B cell (primary cell): ENCODE measurements at regions not wholly inside any gene's neighbourhood (a gene's known extent, or its start where the extent isn't known, plus 50 kb on each side); places are given as distances from the start of the nearest gene placed in this dataset.

Experiments
- ATAC-seq: fragments of 200-7000 bp; cut with Tn5 transposase; one replicate; pipeline ENCODE4 v1.10.0; 2021; ENCODE audit warnings: low read depth, mild to moderate bottlenecking, moderate number of reproducible peaks, moderate library complexity
- CTCF ChIA-PET: fragments of 350-600 bp; sonication (Branson Sonifier 250); formaldehyde crosslinking; loops from one replicate; lab custom pipeline; 2021; ENCODE audit warnings: antibody characterized with exemption, inconsistent platforms; lab: Charles Lee
- POLR2A ChIA-PET: fragments of 350-600 bp; sonication (Branson Sonifier 250); formaldehyde crosslinking; loops from one replicate; lab custom pipeline; 2021; ENCODE audit warnings: antibody characterized with exemption; lab: Charles Lee
- DNase-seq: peaks from one replicate; pipeline ENCODE4 v3.0.0; 2013
- H2AFZ ChIP-seq: 2 replicates; pipeline ENCODE4 v1.6.1; 2012; ENCODE audit warnings: mild to moderate bottlenecking, low read depth, low read length; ENCODE audit not compliant: insufficient read depth, poor library complexity, severe bottlenecking
- H3K27ac ChIP-seq, 2 donors: 1 replicate in 1 of 2; 2 replicates in 1 of 2; pipeline ENCODE4 v1.5.1; 2012 to 2013; ENCODE audit warnings: low read length in 2 of 2, mild to moderate bottlenecking in 2 of 2, moderate library complexity in 1 of 2
- H3K27me3 ChIP-seq, 4 experiments: fragments of 200-600 bp in 1 of 4; sonication (generic) in 1 of 4; replicated peaks in 1 of 4; 1 replicate in 2 of 4; 2 replicates in 2 of 4; pipeline versions ENCODE4 v1.6.1 to v1.7.0; 2013 to 2016; ENCODE audit warnings: low read length in 3 of 4, mild to moderate bottlenecking in 2 of 4, mixed read lengths in 1 of 4, moderate library complexity in 1 of 4; ENCODE audit not compliant: insufficient read depth in 4 of 4, control insufficient read depth in 3 of 4; ENCODE audit errors: control extremely low read depth in 1 of 4
- H3K36me3 ChIP-seq, 2 experiments: replicated peaks in 1 of 2; 1 replicate in 1 of 2; 2 replicates in 1 of 2; pipeline versions ENCODE4 v1.6.1 to v1.7.1; 2013; ENCODE audit warnings: low read length in 1 of 2; ENCODE audit not compliant: insufficient read depth in 2 of 2, control insufficient read depth in 1 of 2; ENCODE audit errors: control extremely low read depth in 1 of 2, extremely low read depth in 1 of 2
- H3K4me1 ChIP-seq, 2 donors: fragments of 200-600 bp in 1 of 2; sonication (generic) in 1 of 2; 1 replicate in 1 of 2; 2 replicates in 1 of 2; pipeline versions ENCODE4 v1.5.1 to v1.6.1; 2013 to 2017; ENCODE audit warnings: low read length in 2 of 2; ENCODE audit not compliant: control insufficient read depth in 2 of 2, insufficient read depth in 2 of 2
- H3K4me2 ChIP-seq: replicated peaks from 2 replicates; pipeline ENCODE3; 2012; ENCODE audit warnings: mild to moderate bottlenecking, low read depth, low read length; ENCODE audit not compliant: poor library complexity, severe bottlenecking
- H3K4me3 ChIP-seq, 5 experiments: fragments of 200-600 bp in 1 of 5; sonication (generic) in 1 of 5; 1 replicate in 3 of 5; 2 replicates in 2 of 5; pipeline versions ENCODE4 v1.5.1 to v1.7.0; 2011 to 2016; ENCODE audit warnings: low read length in 4 of 5, mild to moderate bottlenecking in 4 of 5, low read depth in 2 of 5, control low read depth in 1 of 5, moderate library complexity in 1 of 5; ENCODE audit not compliant: insufficient read depth in 1 of 5; ENCODE audit errors: control extremely low read depth in 1 of 5, extremely low read depth in 1 of 5
- H3K79me2 ChIP-seq: fragments of 200-600 bp; sonication (generic); one replicate; pipeline ENCODE4 v1.6.0; 2016; ENCODE audit warnings: low read length; ENCODE audit not compliant: control insufficient read depth, insufficient read depth
- H3K9ac ChIP-seq: fragments of 200-600 bp; sonication (generic); 2 replicates; pipeline ENCODE4 v1.6.1; 2017; ENCODE audit warnings: mild to moderate bottlenecking, low read length, moderate library complexity
- H3K9me3 ChIP-seq, 3 donors: one replicate each; pipeline versions ENCODE4 v1.6.1 to v1.7.1; 2013; ENCODE audit warnings: low read length in 2 of 3; ENCODE audit not compliant: control insufficient read depth in 2 of 3, insufficient read depth in 1 of 3; ENCODE audit errors: control extremely low read depth in 1 of 3
- H4K20me1 ChIP-seq: 2 replicates; pipeline ENCODE4 v1.6.0; 2012; ENCODE audit warnings: mild to moderate bottlenecking, low read length; ENCODE audit not compliant: insufficient read depth, control insufficient read depth, poor library complexity, severe bottlenecking
- H3K27ac Mint-ChIP-seq: one replicate; pipeline ENCODE4 v1.8.0; 2021; ENCODE audit warnings: mixed read lengths
- H3K27me3 Mint-ChIP-seq: one replicate; pipeline ENCODE4 v1.8.0; 2021; ENCODE audit warnings: mixed read lengths
- H3K4me1 Mint-ChIP-seq: one replicate; pipeline ENCODE4 v1.8.0; 2021; ENCODE audit warnings: mixed read lengths
- H3K4me3 Mint-ChIP-seq: one replicate; pipeline ENCODE4 v1.8.0; 2021; ENCODE audit warnings: mixed read lengths
- H3K9me3 Mint-ChIP-seq: one replicate; pipeline ENCODE4 v1.8.0; 2022; ENCODE audit warnings: mixed read lengths; ENCODE audit not compliant: insufficient read depth
- EZH2 ChIP-seq: IDR thresholded peaks from 2 replicates; pipeline ENCODE4 v1.6.1; 2012; ENCODE audit warnings: borderline replicate concordance, low read depth, mild to moderate bottlenecking, moderate library complexity, low read length; ENCODE audit not compliant: insufficient read depth, poor library complexity, severe bottlenecking
- WGBS: methylation state at CpG from one replicate; pipeline ENCODE4 v1.1.5; 2013; ENCODE audit warnings: missing lambda C conversion rate; ENCODE audit not compliant: insufficient coverage; 5-methylcytosine and 5-hydroxymethylcytosine counted together
- intact Hi-C: fragments of 100-400 bp; cut with micrococcal nuclease; formaldehyde crosslinking; loops from one replicate; pipeline ENCODE4 v1.10.0; 2022
- TF ChIP-seq, protein P1 (sequence below): fragments of 200-600 bp; IDR thresholded peaks from one replicate; pipeline ENCODE4 v1.8.0; 2022; ENCODE audit warnings: antibody characterized with exemption, mild to moderate bottlenecking

DNA sequence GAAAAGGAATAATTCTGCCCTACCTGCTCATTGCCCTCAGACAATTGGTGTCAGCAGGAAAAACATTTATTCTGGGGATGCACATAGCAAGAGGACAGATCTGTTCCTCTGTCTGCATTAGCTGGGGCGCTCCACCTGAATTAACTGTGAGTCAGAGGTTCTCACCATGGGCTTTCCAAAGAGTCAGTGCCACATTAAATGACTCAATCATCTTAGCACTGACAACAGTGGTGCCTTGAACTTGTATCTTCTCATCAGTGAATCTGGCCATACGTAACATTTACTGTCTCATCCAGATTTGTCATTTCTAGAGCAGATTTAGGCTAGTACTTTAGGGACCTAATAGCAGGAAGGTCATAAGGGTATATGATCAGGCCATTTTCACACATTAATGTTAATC lies 358.1 kb upstream of the CRIM1 start:
- 83% methylated on average over 1 of the region's 2 CpGs for WGBS
- CTCF ChIA-PET: no interaction called here
- Histone ChIP-seq H2AFZ (no peak overlapping the region), H3K4me3 (no peak overlapping the region), H3K4me2 (no peak overlapping the region), H3K27ac (no peak overlapping the region), H3K79me2 (no peaks in the 10 kb centered on the region), H3K4me1 (no peaks in the 10 kb centered on the region), H3K9me3 (peaks cover 0 to 3% (median 2%) of the 10 kb centered on the region in 3 donors), H4K20me1 (no peaks in the 10 kb centered on the region), H3K9ac (no peak overlapping the region), H3K36me3 (no peaks in the 10 kb centered on the region), H3K27me3 (peaks cover 0 to 3% (median 0%) of the 10 kb centered on the region in 4 experiments)
- Mint-ChIP-seq H3K4me1 (no peaks in the 10 kb centered on the region), H3K9me3 (no peaks in the 10 kb centered on the region), H3K27me3 (no peaks in the 10 kb centered on the region), H3K4me3 (no peak overlapping the region), H3K27ac (no peak overlapping the region)
- ATAC-seq (no peak), DNase-seq (no peak)
- intact Hi-C loops: no loop called here
- no peak for TF ChIP-seq EZH2
- TF ChIP-seq, protein P1, sequence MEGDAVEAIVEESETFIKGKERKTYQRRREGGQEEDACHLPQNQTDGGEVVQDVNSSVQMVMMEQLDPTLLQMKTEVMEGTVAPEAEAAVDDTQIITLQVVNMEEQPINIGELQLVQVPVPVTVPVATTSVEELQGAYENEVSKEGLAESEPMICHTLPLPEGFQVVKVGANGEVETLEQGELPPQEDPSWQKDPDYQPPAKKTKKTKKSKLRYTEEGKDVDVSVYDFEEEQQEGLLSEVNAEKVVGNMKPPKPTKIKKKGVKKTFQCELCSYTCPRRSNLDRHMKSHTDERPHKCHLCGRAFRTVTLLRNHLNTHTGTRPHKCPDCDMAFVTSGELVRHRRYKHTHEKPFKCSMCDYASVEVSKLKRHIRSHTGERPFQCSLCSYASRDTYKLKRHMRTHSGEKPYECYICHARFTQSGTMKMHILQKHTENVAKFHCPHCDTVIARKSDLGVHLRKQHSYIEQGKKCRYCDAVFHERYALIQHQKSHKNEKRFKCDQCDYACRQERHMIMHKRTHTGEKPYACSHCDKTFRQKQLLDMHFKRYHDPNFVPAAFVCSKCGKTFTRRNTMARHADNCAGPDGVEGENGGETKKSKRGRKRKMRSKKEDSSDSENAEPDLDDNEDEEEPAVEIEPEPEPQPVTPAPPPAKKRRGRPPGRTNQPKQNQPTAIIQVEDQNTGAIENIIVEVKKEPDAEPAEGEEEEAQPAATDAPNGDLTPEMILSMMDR: no peak
- POLR2A ChIA-PET: no interaction called here

- Histone ChIP-seq H3K27me3 (no peaks in the 10 kb centered on the region), H3K4me2 (no peak overlapping the region), H3K9me3 (peaks cover 0 to 3% (median 3%) of the 10 kb centered on the region in 3 donors), H3K9ac (no peak overlapping the region), H2AFZ (no peak overlapping the region), H3K4me1 (no peaks in the 10 kb centered on the region), H3K79me2 (no peaks in the 10 kb centered on the region), H4K20me1 (no peaks in the 10 kb centered on the region), H3K4me3 (no peak overlapping the region), H3K27ac (no peak overlapping the region), H3K36me3 (no peaks in the 10 kb centered on the region)
- H3K4me3 Mint-ChIP-seq: no peak overlapping the region
- intact Hi-C loops: no loop called here
- WGBS: 86% methylated on average over 3 of the region's 4 CpGs
- H3K27ac Mint-ChIP-seq: no peak overlapping the region
- DNase-seq (no peak), ATAC-seq (no peak)
- no peaks in the 10 kb centered on the region for H3K27me3 Mint-ChIP-seq
- TF ChIP-seq EZH2: no peak
- TF ChIP-seq, protein P1: no peak
- POLR2A ChIA-PET: no interaction called here
- H3K9me3 Mint-ChIP-seq: no peaks in the 10 kb centered on the region
- H3K4me1 Mint-ChIP-seq: no peaks in the 10 kb centered on the region
- CTCF ChIA-PET: no interaction called here
These were observed 366.1 kb upstream of the CRIM1 start for GRCh38 chr2:35989503-35989902.
